ENCODE measurements at regions not wholly inside any gene's neighbourhood (a gene's known extent, or its start where the extent isn't known, plus 50 kb on each side); places are given as distances from the start of the nearest gene placed in this dataset.
A peak's percentile ranks its signal among the peaks of the same experiment; 100 is the strongest.

DNA sequence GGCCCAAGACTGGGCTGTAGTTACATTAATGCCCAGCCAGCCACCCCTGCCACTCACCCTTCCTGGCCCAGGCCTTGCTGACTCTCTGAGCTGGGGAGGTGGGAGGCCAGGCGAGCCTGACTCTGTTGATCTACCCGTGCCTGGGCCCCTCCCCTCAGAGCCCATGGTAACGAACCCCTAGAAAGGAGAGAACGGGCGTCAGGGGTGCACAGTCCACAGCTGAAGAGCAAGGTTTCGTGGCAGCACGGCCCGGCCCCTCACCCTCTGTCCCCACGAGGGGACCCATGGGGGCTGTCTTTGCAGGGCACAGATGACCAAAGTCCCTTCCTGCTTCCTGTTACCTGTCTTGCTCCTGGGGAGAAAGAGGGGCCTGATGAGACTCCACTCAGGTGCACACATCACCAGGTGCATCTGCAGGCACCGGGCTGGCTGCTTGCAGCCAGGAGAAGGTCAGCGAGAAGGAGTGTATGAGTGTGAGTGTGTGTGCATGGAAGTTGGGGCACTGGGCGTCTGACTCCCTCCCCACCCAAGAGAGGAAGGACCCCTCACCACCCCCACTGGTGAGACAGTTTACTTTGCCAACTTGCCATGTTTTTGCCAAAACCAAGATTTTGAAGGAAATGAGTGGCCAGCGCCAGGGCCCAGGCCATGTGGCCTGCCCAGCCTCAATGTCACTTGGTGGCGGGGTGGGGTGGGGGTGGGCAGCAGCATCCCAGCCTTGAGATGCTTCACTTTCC lies 359.1 kb downstream of the SEC14L1 start (continued):
- no peak for TF ChIP-seq ZNF133 (tag by site-specific recombination; IDR thresholded peaks at IDR 0.05)
- TF ChIP-seq ZNF747 (tag by site-specific recombination; IDR thresholded peaks at IDR 0.05): no peak
- TF ChIP-seq HOXD13 (CRISPR knock-in tag; IDR thresholded peaks at IDR 0.05; ENCODE audit: borderline replicate concordance): no peak
- TF ChIP-seq ZBTB7A (tag by site-specific recombination; IDR thresholded peaks at IDR 0.05; ENCODE audit: low read depth): no peak
- TF ChIP-seq ZNF571 (tag by site-specific recombination; IDR thresholded peaks at IDR 0.05): no peak
- no peak for TF ChIP-seq ZNF558 (tag by site-specific recombination; IDR thresholded peaks at IDR 0.05)
- no peak for TF ChIP-seq ZBTB21 (tag by site-specific recombination; IDR thresholded peaks at IDR 0.05)
- TF ChIP-seq ZNF654 (tag by site-specific recombination; IDR thresholded peaks at IDR 0.05; ENCODE audit: low read depth): no peak

DNA sequence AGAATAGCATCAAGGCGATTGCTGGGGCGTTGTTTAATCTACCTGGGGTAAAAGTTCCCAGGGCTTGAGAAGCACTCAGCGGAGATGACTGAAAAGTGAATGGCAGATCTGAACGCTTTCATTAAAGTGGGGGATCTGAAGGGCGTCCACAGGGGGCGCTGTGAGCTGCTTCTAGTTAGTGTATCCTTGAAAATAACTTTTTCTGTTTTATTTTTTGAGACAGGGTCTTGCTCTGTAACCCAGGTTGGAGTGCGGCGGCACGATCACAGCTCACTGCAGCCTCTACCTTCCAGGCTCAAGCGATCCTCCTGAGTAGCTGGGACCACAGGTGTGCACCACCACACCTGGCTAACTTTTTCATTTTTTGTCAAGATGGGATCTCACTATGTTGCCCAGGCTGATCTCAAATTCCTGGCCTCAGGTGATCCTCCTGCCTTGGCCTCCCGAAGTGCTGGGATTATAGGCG lies 360.4 kb downstream of the SEC14L1 start:
- Histone ChIP-seq H3K36me3 (ENCODE audit: control insufficient read depth in 2 of 2, insufficient read depth in 1 of 2, low read length in 2 of 2) (peaks cover 3 to 22% of the 10 kb centered on the region in 2 experiments; a peak in 1 of 3 replicates), H3K4me3 (ENCODE audit: low read depth, low read length) (no peak overlapping the region), H3K9me3 (ENCODE audit: control insufficient read depth, insufficient read depth, low read depth, low read length) (no peaks in the 10 kb centered on the region), H3K4me1 (ENCODE audit: control insufficient read depth, insufficient read depth, low read length) (no peaks in the 10 kb centered on the region), H3K27ac (ENCODE audit: extremely low read depth, low read depth, low read length) (no peak overlapping the region)
- ChIA-PET POLR2A (no interaction called here), CTCF (interaction anchor here (0.6 to 1.9 kb wide), 12 partner anchors 16 to 528 kb away, joined by 3 to 5 read pairs (median 3); no protein-coding TSS in a partner anchor)
- TF ChIP-seq GLIS1 (tag by site-specific recombination; IDR thresholded peaks at IDR 0.05) (no peak), ZNF121 (tag by site-specific recombination; IDR thresholded peaks at IDR 0.05) (peak; percentile 90), ZSCAN30 (tag by site-specific recombination; IDR thresholded peaks at IDR 0.05) (no peak), ZBTB7A (tag by site-specific recombination; IDR thresholded peaks at IDR 0.05; ENCODE audit: low read depth) (no peak), RBAK (tag by site-specific recombination; IDR thresholded peaks at IDR 0.05) (no peak), IKZF3 (tag by site-specific recombination; IDR thresholded peaks at IDR 0.05) (no peak), ZNF148 (tag by site-specific recombination; IDR thresholded peaks at IDR 0.05; ENCODE audit: borderline replicate concordance) (no peak)
- TF ChIP-seq, protein P1, sequence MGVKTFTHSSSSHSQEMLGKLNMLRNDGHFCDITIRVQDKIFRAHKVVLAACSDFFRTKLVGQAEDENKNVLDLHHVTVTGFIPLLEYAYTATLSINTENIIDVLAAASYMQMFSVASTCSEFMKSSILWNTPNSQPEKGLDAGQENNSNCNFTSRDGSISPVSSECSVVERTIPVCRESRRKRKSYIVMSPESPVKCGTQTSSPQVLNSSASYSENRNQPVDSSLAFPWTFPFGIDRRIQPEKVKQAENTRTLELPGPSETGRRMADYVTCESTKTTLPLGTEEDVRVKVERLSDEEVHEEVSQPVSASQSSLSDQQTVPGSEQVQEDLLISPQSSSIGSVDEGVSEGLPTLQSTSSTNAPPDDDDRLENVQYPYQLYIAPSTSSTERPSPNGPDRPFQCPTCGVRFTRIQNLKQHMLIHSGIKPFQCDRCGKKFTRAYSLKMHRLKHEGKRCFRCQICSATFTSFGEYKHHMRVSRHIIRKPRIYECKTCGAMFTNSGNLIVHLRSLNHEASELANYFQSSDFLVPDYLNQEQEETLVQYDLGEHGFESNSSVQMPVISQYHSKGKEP (tag by site-specific recombination; IDR thresholded peaks at IDR 0.05): no peak

DNA sequence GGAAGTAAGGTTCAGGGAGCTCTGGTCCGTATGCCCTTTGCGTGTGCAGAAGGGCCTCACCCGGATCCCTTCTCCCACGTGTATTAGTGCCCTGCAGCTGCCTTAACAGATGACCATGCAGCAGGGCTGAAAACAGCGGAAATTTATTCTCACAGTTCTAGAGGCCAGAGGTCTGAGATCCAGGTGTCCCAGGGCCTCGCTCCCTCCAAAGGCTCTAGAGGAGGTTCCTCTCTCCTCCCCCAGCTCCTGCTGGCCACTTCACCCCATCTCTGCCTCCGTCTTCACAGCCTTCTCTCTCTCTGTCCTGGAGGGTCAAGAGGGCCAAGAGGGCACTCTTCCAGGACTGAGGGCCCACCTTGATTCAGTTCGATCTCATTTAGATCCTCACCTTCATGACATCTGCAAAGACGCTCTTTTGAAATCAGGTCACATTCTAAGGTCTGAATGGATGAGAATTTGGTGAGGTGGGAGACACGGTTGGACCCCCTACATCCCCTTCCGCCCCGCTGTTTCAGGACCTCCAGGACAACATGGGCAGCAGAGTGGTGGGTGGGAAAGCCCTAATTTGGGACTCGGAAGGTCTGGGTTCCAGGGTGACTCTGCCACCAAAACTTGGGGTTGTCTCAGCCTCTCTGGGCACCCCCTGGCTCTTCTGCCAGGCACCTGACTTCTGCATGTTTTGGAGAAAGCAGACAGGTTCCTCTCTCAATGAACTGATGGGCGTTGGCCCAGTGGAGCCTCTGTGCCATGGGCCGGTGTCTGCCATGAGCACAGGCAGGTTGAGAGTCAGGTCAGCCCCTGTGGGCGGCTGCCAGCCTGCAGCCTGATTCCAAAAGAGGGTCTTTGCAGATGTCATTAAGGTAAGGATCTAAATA lies 361.2 kb downstream of the SEC14L1 start:
- Histone ChIP-seq H3K4me3 (ENCODE audit: low read depth, low read length) (no peak overlapping the region), H3K36me3 (ENCODE audit: control insufficient read depth in 2 of 2, insufficient read depth in 1 of 2, low read length in 2 of 2) (peaks cover 3 to 14% of the 10 kb centered on the region in 2 experiments; a peak in 1 of 3 replicates), H3K27ac (ENCODE audit: extremely low read depth, low read depth, low read length) (no peak overlapping the region), H3K9me3 (ENCODE audit: control insufficient read depth, insufficient read depth, low read depth, low read length) (no peaks in the 10 kb centered on the region), H3K4me1 (ENCODE audit: control insufficient read depth, insufficient read depth, low read length) (no peaks in the 10 kb centered on the region)
- ChIA-PET CTCF (interaction anchor here (0.6 to 1.9 kb wide), 14 partner anchors 15 to 527 kb away, joined by 3 to 5 read pairs (median 3); no protein-coding TSS in a partner anchor), POLR2A (no interaction called here)
- TF ChIP-seq KLF7 (tag by site-specific recombination; IDR thresholded peaks at IDR 0.05; ENCODE audit: borderline replicate concordance) (no peak), ZNF768 (tag by site-specific recombination; IDR thresholded peaks at IDR 0.05) (no peak), GLIS2 (tag by site-specific recombination; IDR thresholded peaks at IDR 0.05) (no peak), ZNF133 (tag by site-specific recombination; IDR thresholded peaks at IDR 0.05) (no peak), ZBTB8A (tag by site-specific recombination; IDR thresholded peaks at IDR 0.05) (no peak)
- TF ChIP-seq, protein P2, sequence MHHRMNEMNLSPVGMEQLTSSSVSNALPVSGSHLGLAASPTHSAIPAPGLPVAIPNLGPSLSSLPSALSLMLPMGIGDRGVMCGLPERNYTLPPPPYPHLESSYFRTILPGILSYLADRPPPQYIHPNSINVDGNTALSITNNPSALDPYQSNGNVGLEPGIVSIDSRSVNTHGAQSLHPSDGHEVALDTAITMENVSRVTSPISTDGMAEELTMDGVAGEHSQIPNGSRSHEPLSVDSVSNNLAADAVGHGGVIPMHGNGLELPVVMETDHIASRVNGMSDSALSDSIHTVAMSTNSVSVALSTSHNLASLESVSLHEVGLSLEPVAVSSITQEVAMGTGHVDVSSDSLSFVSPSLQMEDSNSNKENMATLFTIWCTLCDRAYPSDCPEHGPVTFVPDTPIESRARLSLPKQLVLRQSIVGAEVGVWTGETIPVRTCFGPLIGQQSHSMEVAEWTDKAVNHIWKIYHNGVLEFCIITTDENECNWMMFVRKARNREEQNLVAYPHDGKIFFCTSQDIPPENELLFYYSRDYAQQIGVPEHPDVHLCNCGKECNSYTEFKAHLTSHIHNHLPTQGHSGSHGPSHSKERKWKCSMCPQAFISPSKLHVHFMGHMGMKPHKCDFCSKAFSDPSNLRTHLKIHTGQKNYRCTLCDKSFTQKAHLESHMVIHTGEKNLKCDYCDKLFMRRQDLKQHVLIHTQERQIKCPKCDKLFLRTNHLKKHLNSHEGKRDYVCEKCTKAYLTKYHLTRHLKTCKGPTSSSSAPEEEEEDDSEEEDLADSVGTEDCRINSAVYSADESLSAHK (tag by site-specific recombination; IDR thresholded peaks at IDR 0.05): no peak
